Heart left ventricle (tissue), 16 donors: ENCODE measurements at regions not wholly inside any gene's neighbourhood (a gene's known extent, or its start where the extent isn't known, plus 50 kb on each side); places are given as distances from the start of the nearest gene placed in this dataset.

Source experiments
- ATAC-seq, 4 donors: fragments of 200-7000 bp; cut with Tn5 transposase; one replicate each; pipeline ENCODE4 v1.9.1; 2020 to 2022; ENCODE audit warnings: moderate library complexity in 4 of 4, mild to moderate bottlenecking in 3 of 4, moderate number of reproducible peaks in 1 of 4
- DNase-seq, 5 donors: peaks; one replicate each; pipeline ENCODE4 v3.0.0-alpha.2; 2020
- H3K27ac ChIP-seq, 12 donors: fragments of 200-600 bp; sonication (generic) in 4 of 12; one replicate each; pipeline versions ENCODE4 v1.5.0 to v1.8.0; 2016 to 2022; ENCODE audit warnings: mild to moderate bottlenecking in 2 of 12
- H3K27me3 ChIP-seq, 9 donors: fragments of 200-600 bp; sonication (generic) in 2 of 9; one replicate each; pipeline versions ENCODE4 v1.5.1 to v1.8.0; 2016 to 2022; ENCODE audit warnings: mild to moderate bottlenecking in 3 of 9
- H3K36me3 ChIP-seq, 9 donors: fragments of 200-600 bp; sonication (generic) in 2 of 9; one replicate each; pipeline versions ENCODE4 v1.5.0 to v1.8.0; 2018 to 2022; ENCODE audit warnings: mild to moderate bottlenecking in 2 of 9
- H3K4me1 ChIP-seq, 12 donors: fragments of 200-600 bp; sonication (generic) in 4 of 12; one replicate each; pipeline versions ENCODE4 v1.5.0 to v1.8.0; 2016 to 2022; ENCODE audit warnings: mild to moderate bottlenecking in 3 of 12
- H3K4me3 ChIP-seq, 12 donors: fragments of 200-600 bp; sonication (generic) in 4 of 12; one replicate each; pipeline versions ENCODE4 v1.5.0 to v1.8.0; 2017 to 2022; ENCODE audit warnings: mild to moderate bottlenecking in 9 of 12, moderate library complexity in 4 of 12
- H3K9me3 ChIP-seq, 12 donors: fragments of 200-600 bp; sonication (generic) in 4 of 12; one replicate each; pipeline versions ENCODE4 v1.5.0 to v1.8.0; 2016 to 2022; ENCODE audit warnings: mild to moderate bottlenecking in 1 of 12
- CTCF ChIP-seq, 12 donors: fragments of 200-600 bp; sonication (generic) in 4 of 12; IDR thresholded peaks; one replicate each; pipeline versions ENCODE4 v1.5.0 to v1.8.0; 2018 to 2022; ENCODE audit warnings: antibody characterized with exemption in 12 of 12, mild to moderate bottlenecking in 5 of 12
- POLR2A ChIP-seq, 2 donors: fragments of 450-650 bp; IDR thresholded peaks; one replicate each; pipeline ENCODE4 v1.6.1; 2017; ENCODE audit warnings: antibody characterized with exemption in 2 of 2, mild to moderate bottlenecking in 2 of 2, moderate library complexity in 2 of 2
- WGBS, 4 donors: extraction: QIAGEN DNeasy Blood & Tissue Kit in 2 of 4; methylation state at CpG; one replicate each; pipeline versions ENCODE4 v1.1.5 to v1.1.7; 2013 to 2018; 5-methylcytosine and 5-hydroxymethylcytosine counted together
- intact Hi-C, 10 donors: fragments of 100-400 bp; cut with DNase I; formaldehyde crosslinking; loops; one replicate each; pipeline versions ENCODE4 v1.11.1 to v1.14.2; 2022
- donor health status: ischemic (EF 13 %, LVEDD 7.1; RV severe dilation, severe dysfunction).
- donor health status: healthy with polysubstance abuse.
- donor health status: DM: no; HTN: yes; CAD: no.
- donor health status: DM: no; HTN: no; CAD: no.
- donor health status: ischemic (EF 25% LVEDD 6.9; RV normal size, moderate dysfunction).
- donor health status: ischemic (EF 25% LVEDD 5.7; RV mildly dilated, moderate dysfunction).
- donor health status: healthy.
- donor health status: DM: yes; HTN: yes; CAD: no.
- donor health status: ischemic (EF 35%, LVEDD 5.7; RV mildly dilated, moderate dysfunction).
- donor health status: nonischemic (EF 11% LVEDD 7.7; RV severe dilation, severe dysfunction).
- donor health status: DM: yes; HTN: yes; CAD: no.
- donor health status: PGD.
- donor health status: ischemic (EF 29% LVEDD 5.4; RV normal size, mild dysfunction).
- donor health status: nonischemic (EF 23%, LVEDD 6.1; RV moderate dilation, normal function).

- Histone ChIP-seq H3K36me3 (no peaks in the 10 kb centered on the region), H3K27ac (no peak overlapping the region), H3K4me3 (no peak overlapping the region), H3K4me1 (no peaks in the 10 kb centered on the region), H3K9me3 (no peaks in the 10 kb centered on the region), H3K27me3 (no peaks in the 10 kb centered on the region)
- TF ChIP-seq POLR2A (IDR thresholded peaks at IDR 0.05) = no peak
- ATAC-seq = no peak
- no peak for DNase-seq
- 87 to 93% (median 89%) methylated on average over 3 of the region's 3 CpGs for WGBS, 4 donors
- intact Hi-C loops = loop anchor here in 4 of 10 donors (5.0 to 10.0 kb wide), 3 partner anchors 364 to 734 kb away; partner anchors contain the start of gene C7 (in 2 of the 4)
Measured at GRCh38 chr5:41638685-41639084, 128.3 kb upstream of the PLCXD3 start.

GRCh38 chr5:41637869-41638268 is 127.5 kb upstream of the PLCXD3 start:
- Histone ChIP-seq H3K4me1 (no peaks in the 10 kb centered on the region), H3K27ac (no peak overlapping the region), H3K36me3 (no peaks in the 10 kb centered on the region), H3K4me3 (no peak overlapping the region), H3K27me3 (no peaks in the 10 kb centered on the region), H3K9me3 (no peaks in the 10 kb centered on the region)
- ATAC-seq (no peak), DNase-seq (no peak)
- 74 to 83% (median 79%) methylated on average over 4 of the region's 4 CpGs for whole genome bisulfite sequencing, 4 donors
- intact Hi-C loops = loop anchor here in 4 of 10 donors (5.0 to 10.0 kb wide), 3 partner anchors 363 to 733 kb away; partner anchors contain the start of gene C7 (in 2 of the 4)
- peak in 4 of 12 donors; percentile 7 to 25 (median 19) for TF ChIP-seq CTCF (IDR thresholded peaks at IDR 0.05)
- no peak for TF ChIP-seq POLR2A (IDR thresholded peaks at IDR 0.05)

DNA sequence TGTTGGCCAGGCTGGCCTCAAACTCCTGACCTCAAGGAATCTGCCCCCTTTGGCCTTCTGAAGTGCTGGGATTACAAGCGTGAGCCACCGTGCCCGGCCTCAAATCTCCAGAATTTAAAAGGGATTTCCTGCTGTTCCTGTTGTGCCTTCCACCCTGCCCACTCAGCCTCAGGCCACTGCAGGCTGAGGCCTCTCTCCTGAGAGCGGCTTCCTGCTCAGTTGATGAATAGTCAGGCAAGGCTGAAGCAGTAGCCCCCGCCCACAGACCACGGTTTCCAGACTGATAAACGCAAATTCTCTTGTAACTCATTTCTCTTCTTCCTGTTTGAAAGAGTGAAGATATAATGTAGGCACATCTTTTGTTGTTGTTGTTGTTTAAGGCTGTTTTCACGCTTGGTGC is 127.0 kb upstream of the PLCXD3 start:
- intact Hi-C loops = loop anchor here in 4 of 10 donors (5.0 to 10.0 kb wide), 3 partner anchors 363 to 733 kb away; partner anchors contain the start of gene C7 (in 2 of the 4)
- no peak for TF ChIP-seq POLR2A (IDR thresholded peaks at IDR 0.05)
- no peak for TF ChIP-seq CTCF (IDR thresholded peaks at IDR 0.05)
- Histone ChIP-seq H3K36me3 (no peaks in the 10 kb centered on the region), H3K4me1 (no peaks in the 10 kb centered on the region), H3K9me3 (no peaks in the 10 kb centered on the region), H3K4me3 (no peak overlapping the region), H3K27ac (no peak overlapping the region), H3K27me3 (no peaks in the 10 kb centered on the region)
- no peak for ATAC-seq
- WGBS, 4 donors = 60 to 71% (median 63%) methylated on average over 8 of the region's 8 CpGs
- no peak for DNase-seq

DNA sequence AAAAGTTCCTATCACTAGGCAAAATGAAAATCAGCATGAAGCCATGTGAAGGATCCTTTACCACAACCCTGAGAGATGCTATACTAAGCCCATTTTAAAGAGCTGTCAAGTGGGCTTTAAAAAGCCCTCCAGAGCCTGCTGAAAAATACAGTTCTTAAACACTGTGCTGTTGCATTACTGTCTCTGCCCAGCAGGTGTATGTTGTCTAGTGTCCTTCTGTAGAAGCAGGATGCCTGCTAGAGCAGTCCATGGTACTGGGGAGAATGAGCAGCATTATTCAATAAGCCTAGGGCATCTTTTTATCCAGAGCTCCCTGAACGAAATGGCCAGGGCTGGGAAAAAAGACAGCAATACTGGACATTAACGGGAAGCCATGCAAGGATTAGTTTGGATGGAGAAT is 126.2 kb upstream of the PLCXD3 start:
- no peaks in the 10 kb centered on the region for H3K27me3 ChIP-seq
- intact Hi-C loops = loop anchor here in 4 of 10 donors (5.0 to 10.0 kb wide), 3 partner anchors 362 to 732 kb away; partner anchors contain the start of gene C7 (in 2 of the 4)

More for the DNA sequence above, 126.2 kb upstream of the PLCXD3 start:
- Histone ChIP-seq H3K27ac (no peak overlapping the region), H3K4me3 (no peak overlapping the region), H3K4me1 (no peaks in the 10 kb centered on the region), H3K9me3 (no peaks in the 10 kb centered on the region), H3K36me3 (no peaks in the 10 kb centered on the region)
- TF ChIP-seq CTCF (IDR thresholded peaks at IDR 0.05) (peak in 6 of 12 donors; percentile 8 to 37 (median 20)), POLR2A (IDR thresholded peaks at IDR 0.05) (no peak)
- WGBS, 4 donors = 81 to 92% (median 87%) methylated on average over 2 of the region's 2 CpGs
- no peak for DNase-seq
- ATAC-seq = peak in 1 of 4 donors; percentile 45
